NCI-H2081 treated with DMSO at 0.1 percent for 48 hours (cell line): ENCODE measurements at regions not wholly inside any gene's neighbourhood (a gene's known extent, or its start where the extent isn't known, plus 50 kb on each side); places are given as distances from the start of the nearest gene placed in this dataset.
"Not testable (repeated sequence)": the region's sequence is repeated elsewhere in the genome, so short reads cannot be mapped to it uniquely, and the experiment has no call there.

Experiments
- DNase-seq: peaks from one replicate; lab custom pipeline; 2025; lab: John Stamatoyannopoulos, UW

DNA sequence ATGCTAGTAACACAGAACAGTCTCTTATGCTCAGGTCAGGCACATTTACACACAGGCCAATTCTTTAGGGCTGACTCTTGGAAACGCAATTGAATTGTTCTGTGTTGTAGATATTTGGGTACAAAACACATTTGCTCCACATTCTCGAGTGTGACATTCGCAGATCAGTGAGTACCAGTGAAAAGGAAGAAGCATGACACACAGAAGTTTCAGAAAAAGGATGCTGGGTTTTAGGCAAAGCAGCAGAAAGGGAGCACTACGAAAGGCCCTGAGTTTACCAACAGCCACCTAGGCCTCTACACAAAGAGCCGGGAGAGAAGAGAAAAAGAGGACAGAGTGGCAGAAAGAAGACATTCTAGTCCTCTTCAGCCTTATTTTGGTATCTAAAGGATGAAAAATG lies 254.4 kb upstream of the BTG1 start:
- no peak for DNase-seq

DNA sequence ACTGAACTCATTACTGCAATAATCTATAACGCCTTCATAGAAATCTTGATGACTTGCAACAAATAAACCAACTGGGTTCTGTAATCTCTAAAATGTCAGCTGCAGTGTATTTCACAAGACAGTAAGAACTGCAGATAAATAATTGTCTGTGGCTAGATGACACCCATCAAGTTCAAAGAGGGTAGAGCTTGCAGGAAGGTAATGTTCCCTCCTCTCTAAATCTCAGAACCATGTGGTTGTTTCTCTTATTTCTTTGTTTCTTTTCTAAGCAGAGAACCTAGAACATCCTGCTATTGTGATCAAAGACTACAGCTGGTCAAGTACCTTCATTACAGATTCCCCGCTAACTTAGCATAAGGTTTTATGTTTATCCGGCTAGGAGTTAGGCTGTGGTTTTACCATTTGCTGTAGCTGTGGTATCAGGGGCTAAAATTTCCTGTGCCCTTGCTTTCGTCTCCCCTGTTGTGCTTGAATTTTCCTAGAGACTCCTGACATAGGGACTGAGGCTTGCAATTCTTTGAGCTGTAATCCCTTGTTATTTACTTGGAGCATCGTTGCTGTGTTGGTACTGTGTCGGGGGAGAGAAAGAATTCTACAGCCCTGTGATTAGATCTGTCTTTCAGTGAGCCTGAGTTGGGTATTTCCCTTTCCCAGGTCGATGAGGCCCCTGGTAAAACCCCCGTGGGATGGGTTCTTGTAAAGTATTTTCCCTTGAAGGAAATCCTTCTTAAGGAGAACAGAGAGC lies 253.1 kb upstream of the BTG1 start:
- no peak for DNase-seq

DNA sequence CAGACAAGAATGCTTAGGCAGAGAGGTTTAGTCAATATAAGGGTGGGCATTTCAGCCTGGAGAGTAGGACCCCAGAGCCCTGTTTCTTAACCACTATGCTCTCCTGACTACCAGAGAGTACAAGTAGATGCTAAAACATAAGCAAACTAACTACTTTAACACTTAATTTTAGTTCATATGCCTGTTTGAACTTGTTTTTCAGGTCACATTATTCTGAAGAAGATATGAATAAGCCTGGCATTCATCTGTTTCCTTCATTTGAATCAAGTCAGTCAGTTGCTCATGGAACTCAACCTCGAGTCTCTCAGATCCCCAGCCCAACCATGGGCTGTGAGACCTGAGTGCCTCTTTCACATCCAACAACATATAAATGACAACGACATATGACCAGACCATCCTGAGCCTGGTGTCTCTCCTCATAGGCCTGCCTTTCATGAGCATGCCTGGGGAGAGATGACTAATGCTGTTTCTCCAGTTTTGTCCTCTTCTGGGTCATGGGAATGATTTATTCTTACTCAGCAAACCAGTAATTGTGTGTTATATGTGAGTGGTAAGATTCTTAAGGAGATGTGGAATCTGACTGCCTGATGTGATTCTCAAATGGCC lies 251.1 kb upstream of the BTG1 start:
- DNase-seq = no peak

DNA sequence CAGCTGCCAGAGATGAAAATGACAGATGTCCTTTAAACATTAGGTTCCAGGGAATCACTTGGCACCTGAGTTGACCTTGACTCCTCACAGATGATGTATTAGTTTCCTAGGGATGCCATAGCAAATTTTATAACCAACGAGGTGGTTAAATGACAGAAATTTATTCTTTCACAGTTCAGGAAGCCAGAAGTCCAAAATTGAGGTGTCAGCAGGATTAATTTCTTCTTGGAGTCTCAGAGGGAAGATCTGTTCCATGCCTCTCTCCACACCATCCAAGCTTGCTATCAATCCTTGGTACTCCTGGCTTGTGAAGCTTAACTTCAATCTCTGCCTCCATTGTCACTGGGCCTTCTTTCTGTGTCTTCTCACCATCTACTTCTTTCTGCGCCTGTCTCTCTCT lies 249.7 kb upstream of the BTG1 start:
- no peak for DNase-seq

DNA sequence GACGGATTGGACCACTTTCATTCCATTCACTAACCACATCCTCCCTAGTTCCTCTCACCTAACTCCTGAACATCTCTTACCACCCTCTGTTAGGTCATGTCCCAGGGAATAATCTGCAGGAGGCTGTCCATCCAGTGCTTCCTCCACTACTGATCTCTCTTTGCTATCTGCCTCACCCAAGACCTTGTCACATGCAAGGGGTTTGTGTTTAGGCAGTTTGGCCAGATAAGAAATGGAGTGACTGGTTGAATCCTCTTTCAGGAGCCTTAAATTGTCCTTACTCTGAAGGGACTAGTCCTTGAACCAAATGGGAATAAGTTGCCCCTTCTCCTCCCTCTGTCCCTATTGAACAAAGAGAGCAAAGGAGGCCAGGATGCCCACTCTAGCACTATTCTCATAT lies 249.2 kb upstream of the BTG1 start:
- DNase-seq = no peak

DNA sequence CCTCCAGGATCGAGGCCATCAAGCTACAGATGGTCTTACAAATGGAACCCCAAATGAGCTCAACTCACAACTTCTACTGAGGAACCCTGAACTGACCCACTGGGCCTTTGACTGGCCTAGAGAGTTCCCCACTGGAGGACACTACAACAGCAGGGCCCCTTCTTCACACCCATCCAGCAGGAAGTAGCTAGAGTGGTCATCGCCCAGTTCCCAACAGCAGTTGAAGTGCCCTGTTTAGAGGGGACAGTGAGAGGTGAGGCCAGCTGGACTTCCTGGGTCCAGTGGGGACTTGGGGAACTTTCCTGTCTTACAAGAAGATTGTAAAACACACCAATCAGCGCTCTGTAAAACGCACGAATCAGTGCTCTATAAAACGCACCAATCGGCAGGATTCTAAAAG lies 247.9 kb upstream of the BTG1 start:
- no peak for DNase-seq

DNA sequence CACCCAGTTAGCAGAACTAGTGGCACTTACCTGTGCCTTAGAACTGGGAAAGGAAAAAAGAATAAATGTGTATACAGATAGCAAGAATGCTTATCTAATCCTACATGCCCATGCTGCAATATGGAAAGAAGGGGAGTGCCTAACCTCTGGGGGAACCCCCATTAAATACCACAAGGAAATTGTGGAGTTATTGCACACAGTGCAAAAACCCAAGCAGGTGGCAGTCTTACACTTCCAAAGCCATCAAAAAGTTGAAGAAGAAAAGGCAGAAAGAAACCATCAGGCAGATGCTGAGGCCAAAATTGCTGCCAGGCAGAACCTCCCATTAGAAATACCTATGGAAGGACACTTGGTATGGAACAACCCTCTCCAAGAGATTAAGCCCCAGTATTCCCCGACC lies 246.1 kb upstream of the BTG1 start:
- DNase-seq = not testable (repeated sequence)

DNA sequence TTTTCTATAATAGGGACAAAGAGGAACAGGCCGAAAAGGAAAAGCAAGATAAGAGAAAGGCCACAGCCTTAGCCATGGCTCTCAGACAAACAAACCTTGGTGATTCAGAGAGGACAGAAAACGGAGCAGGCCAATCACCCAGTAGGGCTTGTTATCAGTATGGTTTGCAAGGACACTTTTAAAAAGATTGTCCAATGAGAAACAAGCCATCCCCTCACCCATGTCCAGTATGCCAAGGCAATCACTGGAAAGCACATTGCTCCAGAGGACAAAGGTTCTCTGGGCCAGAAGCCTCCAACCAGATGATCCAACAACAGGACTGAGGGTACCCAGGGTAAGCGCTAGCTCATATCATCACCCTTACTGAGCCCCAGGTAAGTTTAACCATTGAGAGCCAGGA lies 243.8 kb upstream of the BTG1 start:
- DNase-seq = no peak

DNA sequence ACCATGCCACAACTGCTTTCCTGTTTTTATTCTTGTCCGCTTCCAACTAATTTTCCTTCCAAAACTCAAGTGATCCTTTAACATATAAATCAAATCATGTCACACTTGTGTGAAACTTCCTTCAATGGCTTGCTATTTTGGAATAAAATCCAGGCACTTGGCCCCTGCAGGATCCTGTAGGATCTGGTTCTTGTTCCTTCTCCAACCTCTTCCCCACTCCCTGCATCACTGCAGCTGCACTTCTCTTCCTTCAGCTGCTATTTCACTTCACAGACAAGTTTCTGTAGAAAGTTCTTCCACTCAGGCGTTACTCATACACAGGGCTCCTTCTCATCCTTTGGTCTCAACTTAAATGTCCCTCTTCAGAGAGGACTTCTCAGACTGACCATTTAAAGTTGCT lies 239.7 kb upstream of the BTG1 start:
- DNase-seq = no peak

DNA sequence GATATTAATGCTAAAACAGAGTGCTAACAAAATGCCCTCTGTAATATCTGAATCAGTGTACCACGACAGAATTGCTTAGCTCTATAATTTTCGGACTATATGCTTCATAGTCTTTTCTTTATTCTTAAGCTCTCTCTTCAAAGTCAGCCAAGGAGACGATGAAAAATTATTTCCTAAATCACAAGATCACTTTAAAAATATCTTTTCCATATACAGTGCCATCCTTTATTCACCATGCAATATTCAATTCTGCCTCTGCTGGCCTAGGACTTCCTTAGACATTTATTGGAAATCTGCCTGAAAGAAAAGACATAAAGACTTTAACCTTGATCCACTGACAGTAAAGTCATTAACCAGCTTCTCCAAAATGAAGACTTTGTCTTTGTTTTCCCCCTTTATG lies 238.9 kb upstream of the BTG1 start:
- no peak for DNase-seq

DNA sequence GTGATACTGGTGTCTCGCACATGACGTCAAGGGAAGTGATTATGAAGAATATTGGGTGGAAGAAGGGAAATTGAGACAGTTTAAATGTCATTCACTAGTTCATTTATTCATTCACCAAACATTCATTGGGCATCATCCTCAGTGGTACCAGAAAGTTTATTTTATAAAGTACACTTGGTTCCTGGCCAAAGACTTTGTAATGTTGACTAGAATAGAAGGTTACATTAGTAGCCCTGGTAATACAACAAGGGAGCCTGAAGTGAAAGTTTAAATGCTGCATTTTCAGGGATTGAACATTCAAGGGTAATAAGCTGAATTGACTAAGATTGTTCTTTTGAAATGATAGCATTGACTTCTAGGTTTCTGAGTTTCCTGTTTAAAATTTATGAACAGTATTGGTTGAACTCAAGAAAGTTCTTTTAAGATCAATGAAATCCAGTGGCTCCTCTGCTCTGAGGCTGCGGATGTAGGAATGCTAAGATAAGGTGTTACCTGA lies 236.8 kb upstream of the BTG1 start:
- no peak for DNase-seq

DNA sequence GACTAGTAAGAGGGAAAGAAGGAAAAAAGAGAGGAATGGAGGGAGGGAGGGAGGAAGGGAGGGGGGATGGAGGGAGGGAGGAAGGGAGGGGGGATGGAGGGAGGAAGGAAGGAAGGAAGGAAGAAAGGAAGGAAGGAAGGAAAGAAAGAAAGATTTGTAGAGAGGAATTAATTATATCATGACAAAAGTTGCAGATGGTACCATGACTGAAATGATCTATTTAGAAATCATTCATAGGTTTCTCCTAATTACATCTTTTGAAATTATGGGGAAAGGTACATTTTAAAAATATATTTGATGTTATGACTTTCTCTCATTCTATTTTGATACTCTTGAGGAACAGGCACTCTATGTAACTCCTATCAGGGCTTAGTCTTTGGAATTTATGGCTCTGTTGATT lies 236.2 kb upstream of the BTG1 start:
- no peak for DNase-seq

DNA sequence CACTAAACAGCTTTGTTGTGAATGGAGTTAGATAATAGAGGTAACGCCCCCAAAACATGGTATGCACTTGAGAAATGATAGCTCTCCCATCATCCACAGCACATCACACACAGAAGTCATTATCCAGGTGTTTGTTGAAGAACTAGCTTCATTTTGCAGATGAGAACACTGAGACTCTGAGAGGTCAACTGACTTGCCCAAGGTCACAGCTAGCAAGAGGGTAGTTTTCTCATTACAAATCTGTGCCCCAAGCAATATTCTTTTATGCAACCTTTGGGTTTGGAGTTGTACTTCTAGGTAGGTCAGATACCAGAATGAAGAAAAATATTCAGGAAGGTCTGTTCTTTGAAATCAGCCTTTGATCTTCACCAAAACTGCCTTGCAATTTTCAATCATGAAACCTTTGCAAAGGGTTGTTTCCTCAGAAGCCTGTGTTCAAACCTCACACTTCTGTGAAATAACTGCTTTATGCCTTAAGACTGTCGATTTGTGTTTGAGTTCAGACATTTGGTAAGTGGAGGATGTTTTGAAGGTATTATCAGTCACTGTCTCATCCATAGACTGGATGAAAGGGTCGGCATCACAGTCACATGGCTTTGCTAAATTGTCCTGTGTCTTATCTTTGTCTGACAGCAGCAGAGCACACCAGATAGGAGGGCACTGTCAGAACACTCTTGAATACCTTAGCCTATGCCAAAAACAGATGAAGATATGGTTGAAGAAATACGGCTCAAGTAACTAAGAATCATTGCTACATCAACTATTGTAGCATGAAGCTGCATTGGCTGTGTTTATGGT lies 233.2 kb upstream of the BTG1 start:
- DNase-seq = no peak

DNA sequence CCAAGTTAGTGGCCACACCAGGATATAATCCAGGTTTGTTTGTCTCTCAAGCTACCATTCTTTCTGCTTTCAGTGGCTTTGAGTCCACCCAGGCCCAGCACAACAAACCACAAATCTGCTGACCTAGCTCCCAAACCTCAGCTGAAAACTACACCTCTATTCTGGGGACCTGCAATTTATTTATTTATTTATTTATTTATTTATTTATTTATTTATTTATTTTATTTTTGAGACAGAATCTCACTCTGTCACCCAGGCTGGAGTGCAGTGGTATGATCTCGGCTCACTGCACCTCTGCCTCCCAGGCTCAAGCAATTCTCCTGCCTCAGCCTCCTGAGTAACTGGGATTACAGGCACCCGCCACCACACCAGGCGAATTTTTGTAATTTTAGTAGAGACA lies 229.9 kb upstream of the BTG1 start:
- not testable (repeated sequence) for DNase-seq

DNA sequence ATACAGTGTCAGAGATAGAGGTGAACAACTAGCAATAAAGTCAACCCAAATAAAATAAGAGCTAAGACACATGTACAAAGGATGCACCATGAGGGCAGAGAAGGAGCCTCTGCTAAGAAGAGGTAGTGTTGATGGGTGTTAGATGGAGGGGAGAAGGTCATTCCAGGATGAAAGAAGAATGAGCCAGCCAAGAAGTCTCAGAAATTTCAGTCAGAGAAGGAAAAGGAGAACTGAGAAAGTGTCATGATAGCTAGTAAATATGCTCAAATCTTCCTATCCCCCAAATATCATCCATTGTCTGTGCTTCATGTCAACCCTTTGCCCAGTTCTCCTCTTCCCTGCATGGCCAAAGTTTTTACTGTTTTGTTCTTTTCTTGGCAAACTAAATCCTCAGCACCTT lies 225.2 kb upstream of the BTG1 start:
- no peak for DNase-seq

DNA sequence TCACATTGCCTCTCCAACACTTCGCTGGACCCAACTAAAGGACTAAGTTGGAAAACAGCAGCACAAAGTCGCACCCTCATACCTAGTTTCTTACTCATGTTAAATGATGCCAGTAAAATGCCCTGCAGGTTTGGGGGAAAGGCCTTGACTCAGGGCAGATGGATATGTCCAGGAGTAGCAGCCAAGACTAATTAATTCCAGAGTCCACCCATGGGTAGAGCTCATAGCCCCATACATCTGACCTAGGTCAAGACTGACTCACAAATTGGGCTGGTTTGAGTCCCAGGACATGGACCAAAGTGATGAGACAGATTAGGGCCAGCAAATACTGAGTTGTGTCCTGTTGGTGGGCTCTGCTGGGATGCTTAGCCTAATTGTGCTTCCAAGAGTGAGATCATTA lies 224.0 kb upstream of the BTG1 start:
- DNase-seq = no peak

DNA sequence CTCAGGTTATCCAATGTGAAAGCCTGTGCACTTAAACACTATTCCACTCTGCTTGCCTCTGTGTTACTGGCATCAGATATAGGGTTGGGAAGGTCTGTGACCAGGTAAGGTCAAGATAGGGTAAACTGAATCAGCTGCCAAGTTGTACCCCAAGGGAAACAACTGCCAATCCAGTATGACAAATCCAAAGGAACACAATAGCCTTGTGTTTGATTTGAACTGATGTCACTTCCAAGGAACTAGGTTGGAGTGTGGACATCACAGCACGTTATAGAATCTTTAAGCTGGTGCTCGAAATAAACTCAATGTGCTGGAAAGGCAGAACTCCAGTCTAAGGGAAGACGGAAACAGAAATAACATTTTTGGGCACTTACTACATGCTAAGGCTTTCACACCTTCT lies 223.4 kb upstream of the BTG1 start:
- no peak for DNase-seq

DNA sequence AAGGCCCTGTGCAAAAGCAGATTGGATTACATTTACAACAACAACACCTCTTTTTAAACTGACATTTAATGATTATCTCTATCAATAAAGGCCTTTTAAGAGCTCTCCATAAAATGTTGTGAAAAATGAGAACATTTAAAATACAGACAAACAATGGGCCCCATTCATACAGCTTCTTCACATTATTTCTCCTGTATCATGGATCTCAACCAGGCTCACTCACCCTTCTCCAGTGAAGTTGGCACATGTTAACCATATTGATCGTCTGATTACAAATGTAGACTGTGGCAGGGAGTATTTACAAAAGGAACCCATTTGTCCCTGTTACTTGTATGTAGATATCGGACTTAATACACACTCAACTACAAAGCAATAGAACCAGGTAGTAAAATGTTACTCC lies 220.2 kb upstream of the BTG1 start:
- no peak for DNase-seq

DNA sequence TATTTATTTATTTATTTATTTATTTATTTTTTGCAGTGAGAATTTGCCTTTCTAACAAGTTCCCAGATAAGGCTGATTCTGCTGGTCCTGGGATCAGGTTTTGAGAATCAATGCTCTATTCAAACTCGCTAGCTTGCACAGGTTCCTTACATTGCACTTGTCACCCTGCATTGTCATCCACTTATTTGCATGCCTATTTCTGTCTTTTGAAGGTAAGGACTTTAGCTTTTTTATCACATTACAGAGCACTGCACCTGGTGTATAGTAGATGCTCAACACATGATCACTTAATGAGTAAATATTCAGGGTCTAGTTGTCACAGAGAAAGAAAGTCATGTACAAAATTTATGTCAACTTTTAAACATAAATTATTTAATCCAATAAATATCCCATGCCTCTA lies 219.7 kb upstream of the BTG1 start:
- DNase-seq = no peak

DNA sequence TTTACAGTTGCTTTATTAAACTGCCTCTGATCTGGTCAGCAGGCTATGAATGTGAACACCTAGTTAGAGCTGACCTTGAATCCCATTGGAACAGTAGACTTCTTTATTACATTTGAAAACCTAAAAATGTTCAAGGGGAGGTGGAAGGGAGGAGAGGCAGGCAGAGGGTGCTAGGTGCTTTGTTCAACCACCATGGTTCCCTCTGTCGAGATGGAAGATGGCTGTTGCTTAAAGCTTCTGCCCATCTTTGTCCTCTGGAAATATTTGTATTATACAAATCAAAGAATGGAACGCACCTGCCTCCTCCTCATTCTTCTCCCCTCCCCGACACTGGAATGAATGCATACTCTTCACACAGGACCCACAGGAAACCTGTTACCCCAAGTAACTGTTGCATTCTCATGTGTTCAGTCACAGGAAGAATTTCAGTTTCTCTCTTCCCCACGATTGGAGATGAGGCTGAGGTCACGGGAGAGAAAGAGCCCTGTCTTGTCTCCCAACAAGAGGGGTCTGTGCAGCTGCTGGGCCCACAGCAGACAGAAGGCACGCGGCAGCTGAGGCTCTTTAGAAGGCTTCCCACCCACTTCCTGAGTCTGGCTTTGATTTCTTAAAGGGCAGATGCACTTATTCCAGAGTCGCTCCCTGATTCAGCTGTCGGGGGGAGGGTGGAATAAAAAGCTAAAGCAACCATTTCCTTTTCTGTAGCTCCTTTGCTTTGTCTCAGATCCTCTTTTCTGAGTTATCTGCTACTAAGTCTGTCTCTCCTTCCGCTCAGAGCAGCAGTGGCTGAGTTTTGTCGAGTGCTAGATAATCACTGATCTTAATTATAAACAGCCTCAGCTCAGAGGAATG lies 217.9 kb upstream of the BTG1 start:
- no peak for DNase-seq

DNA sequence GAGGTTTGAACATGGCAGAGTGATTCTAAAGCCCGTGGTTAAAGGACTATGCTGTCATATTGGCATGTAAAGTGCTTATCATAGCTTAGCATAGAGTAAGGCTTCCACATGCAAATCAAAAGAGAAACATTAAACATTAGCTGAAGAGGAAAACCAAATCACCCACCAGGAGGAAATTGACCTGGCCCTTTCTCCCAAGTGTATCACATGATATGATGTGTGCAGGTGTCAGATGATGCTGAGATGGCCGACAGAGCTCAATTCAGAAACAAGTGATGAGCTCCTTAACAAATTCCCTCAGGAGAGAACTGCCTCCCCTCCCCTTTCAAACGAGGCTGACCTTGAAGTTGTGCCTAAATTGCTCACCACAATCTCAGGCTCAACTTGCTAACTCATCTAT lies 217.1 kb upstream of the BTG1 start:
- no peak for DNase-seq

DNA sequence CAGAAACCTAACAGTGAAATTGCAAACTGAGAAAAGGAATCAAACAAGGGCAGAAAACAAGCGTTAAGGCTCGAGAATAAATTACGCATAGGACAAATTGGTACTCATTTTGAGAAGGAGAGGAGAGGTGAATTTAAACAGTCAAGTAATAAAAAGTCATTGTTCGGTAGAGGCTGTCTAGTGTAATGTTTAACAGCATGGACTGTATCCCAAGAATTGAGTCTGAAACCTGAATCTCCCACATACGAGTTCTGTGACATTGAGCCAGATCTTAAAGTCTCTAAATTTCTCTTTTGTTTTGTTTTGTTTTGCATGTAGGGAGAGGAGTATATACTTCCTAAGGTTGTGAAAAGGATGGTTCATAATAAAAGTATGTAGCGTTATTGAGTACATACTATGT lies 216.5 kb upstream of the BTG1 start:
- no peak for DNase-seq
